Psoas muscle (tissue), 7 donors: ENCODE measurements at regions not wholly inside any gene's neighbourhood (a gene's known extent, or its start where the extent isn't known, plus 50 kb on each side); places are given as distances from the start of the nearest gene placed in this dataset.

Source experiments
- ATAC-seq, 4 donors: fragments of 200-7000 bp; cut with Tn5 transposase; one replicate each; pipeline ENCODE4 v1.9.1; 2020; ENCODE audit warnings: moderate library complexity in 3 of 4, mild to moderate bottlenecking in 2 of 4
- DNase-seq, 2 donors: peaks; one replicate each; pipeline ENCODE4 v3.0.0-alpha.2; 2020
- H3K27ac ChIP-seq: fragments of 200-600 bp; one replicate; pipeline ENCODE4 v1.8.0; 2022
- H3K27me3 ChIP-seq, 3 donors: fragments of 200-600 bp in 1 of 3; one replicate each; pipeline versions ENCODE4 v1.6.1 to v1.8.0; 2013 to 2022; ENCODE audit warnings: low read length in 2 of 3, mild to moderate bottlenecking in 2 of 3, moderate library complexity in 1 of 3; ENCODE audit not compliant: insufficient read depth in 3 of 3
- H3K36me3 ChIP-seq, 2 donors: fragments of 200-600 bp in 1 of 2; one replicate each; pipeline versions ENCODE4 v1.6.1 to v1.8.0; 2013 to 2022; ENCODE audit warnings: low read depth in 1 of 2, mild to moderate bottlenecking in 1 of 2, moderate library complexity in 1 of 2; ENCODE audit not compliant: insufficient read depth in 1 of 2
- H3K4me1 ChIP-seq: fragments of 200-600 bp; one replicate; pipeline ENCODE4 v1.8.0; 2022
- H3K4me3 ChIP-seq: fragments of 200-600 bp; one replicate; pipeline ENCODE4 v1.8.0; 2022; ENCODE audit warnings: mild to moderate bottlenecking
- H3K9me3 ChIP-seq: fragments of 200-600 bp; one replicate; pipeline ENCODE4 v1.8.0; 2022
- CTCF ChIP-seq: fragments of 200-600 bp; IDR thresholded peaks from one replicate; pipeline ENCODE4 v1.8.0; 2022; ENCODE audit warnings: antibody characterized with exemption
- WGBS, 3 donors: extraction: QIAGEN DNeasy Blood & Tissue Kit; methylation state at CpG; one replicate each; pipeline versions ENCODE4 v1.1.6 to v1.1.7; 2013; 5-methylcytosine and 5-hydroxymethylcytosine counted together
- intact Hi-C, 2 donors: fragments of 100-400 bp; cut with DNase I; formaldehyde crosslinking; loops; one replicate each; pipeline versions ENCODE4 v1.11.0 to v1.14.2; 2022
- donor health status: healthy with polysubstance abuse.
- donor health status: DM: no; HTN: no; CAD: no; lungs with moderate emphysema.
- donor health status: Bipolar disorder and iron deficiency.
- donor health status: healthy.
- donor health status: DM: yes; HTN: yes; CAD: no.
- donor health status: DM: no; HTN: no; CAD: no.
- donor health status: DM: yes; HTN: yes; CAD: no.

GRCh38 chr4:30856795-30857564 lies 136.8 kb downstream of the PCDH7 start:
- DNase-seq (no peak), ATAC-seq (no peak)
- H3K27me3 ChIP-seq, result no peaks in the 10 kb centered on the region
- no peaks in the 10 kb centered on the region for H3K9me3 ChIP-seq
- no peaks in the 10 kb centered on the region for H3K36me3 ChIP-seq
- TF ChIP-seq CTCF, result no peak
- 82 to 89% (median 87%) methylated on average over 6 of the region's 6 CpGs for WGBS, 3 donors
- H3K27ac ChIP-seq, result no peak overlapping the region
- no peak overlapping the region for H3K4me3 ChIP-seq
- intact Hi-C loops, result no loop called here
- no peaks in the 10 kb centered on the region for H3K4me1 ChIP-seq

DNA sequence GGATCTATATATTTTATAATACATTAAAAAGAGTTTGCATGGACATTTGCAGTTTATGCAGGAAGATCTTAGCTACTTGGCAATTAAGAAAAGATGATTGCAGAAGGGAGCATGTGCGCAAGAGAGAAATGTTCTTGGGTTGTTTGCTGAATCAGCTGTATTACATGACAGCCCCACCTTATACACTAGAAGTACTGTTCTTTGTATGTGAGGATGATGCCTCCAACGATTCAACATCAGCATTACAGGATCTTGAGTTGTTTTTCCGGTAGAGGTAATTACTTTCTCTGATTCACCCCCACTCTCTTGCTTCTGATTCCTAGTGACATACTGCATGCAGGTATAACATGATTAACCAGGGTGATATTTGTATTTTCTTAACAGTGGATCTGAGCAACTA lies 140.8 kb downstream of the PCDH7 start:
- Histone ChIP-seq H3K9me3 (no peaks in the 10 kb centered on the region), H3K4me3 (no peak overlapping the region), H3K27me3 (no peaks in the 10 kb centered on the region), H3K4me1 (no peaks in the 10 kb centered on the region), H3K27ac (no peak overlapping the region), H3K36me3 (no peaks in the 10 kb centered on the region)
- intact Hi-C loops, result no loop called here
- 77 to 86% (median 83%) methylated on average over 3 of the region's 3 CpGs for WGBS, 3 donors
- no peak for ATAC-seq
- TF ChIP-seq CTCF, result no peak
- DNase-seq, result no peak

- intact Hi-C loops, result no loop called here
- Histone ChIP-seq H3K4me1 (no peaks in the 10 kb centered on the region), H3K36me3 (no peaks in the 10 kb centered on the region), H3K27me3 (no peaks in the 10 kb centered on the region), H3K9me3 (no peaks in the 10 kb centered on the region), H3K4me3 (no peak overlapping the region), H3K27ac (no peak overlapping the region)
- ATAC-seq, result no peak
- DNase-seq, result no peak
- 88 to 92% (median 90%) methylated on average over 1 of the region's 1 CpG for WGBS, 3 donors
- no peak for TF ChIP-seq CTCF
These were observed 142.0 kb downstream of the PCDH7 start for GRCh38 chr4:30862196-30862595.

- TF ChIP-seq CTCF, result no peak
- no peak for ATAC-seq
- no peak for DNase-seq
- Histone ChIP-seq H3K4me3 (no peak overlapping the region), H3K36me3 (no peaks in the 10 kb centered on the region), H3K27ac (no peak overlapping the region), H3K4me1 (no peaks in the 10 kb centered on the region), H3K9me3 (no peaks in the 10 kb centered on the region), H3K27me3 (no peaks in the 10 kb centered on the region)
- WGBS, 3 donors, result 79 to 85% (median 81%) methylated on average over 2 of the region's 2 CpGs
- intact Hi-C loops, result no loop called here
These were observed 142.9 kb downstream of the PCDH7 start for GRCh38 chr4:30863021-30863420.

GRCh38 chr4:30865691-30866090 lies 145.5 kb downstream of the PCDH7 start:
- no peaks in the 10 kb centered on the region for H3K36me3 ChIP-seq
- H3K4me3 ChIP-seq, result no peak overlapping the region
- ATAC-seq, result no peak
- no peaks in the 10 kb centered on the region for H3K27me3 ChIP-seq
- no peak for DNase-seq
- H3K27ac ChIP-seq, result no peak overlapping the region
- intact Hi-C loops, result no loop called here
- no peaks in the 10 kb centered on the region for H3K4me1 ChIP-seq
- no peak for TF ChIP-seq CTCF
- no peaks in the 10 kb centered on the region for H3K9me3 ChIP-seq
- WGBS, 3 donors, result 38 to 47% (median 46%) methylated on average over 3 of the region's 3 CpGs
